GM12873 (cell line): ENCODE measurements at regions not wholly inside any gene's neighbourhood (a gene's known extent, or its start where the extent isn't known, plus 50 kb on each side); places are given as distances from the start of the nearest gene placed in this dataset.

ENCODE experiments used
- TF ChIP-seq, protein P1 (sequence below): IDR thresholded peaks from 2 replicates; pipeline ENCODE4 v1.5.1; 2012; ENCODE audit warnings: low read depth, mild to moderate bottlenecking, moderate library complexity, low read length, control low read depth; ENCODE audit not compliant: insufficient read depth; ENCODE audit errors: missing control alignments

DNA sequence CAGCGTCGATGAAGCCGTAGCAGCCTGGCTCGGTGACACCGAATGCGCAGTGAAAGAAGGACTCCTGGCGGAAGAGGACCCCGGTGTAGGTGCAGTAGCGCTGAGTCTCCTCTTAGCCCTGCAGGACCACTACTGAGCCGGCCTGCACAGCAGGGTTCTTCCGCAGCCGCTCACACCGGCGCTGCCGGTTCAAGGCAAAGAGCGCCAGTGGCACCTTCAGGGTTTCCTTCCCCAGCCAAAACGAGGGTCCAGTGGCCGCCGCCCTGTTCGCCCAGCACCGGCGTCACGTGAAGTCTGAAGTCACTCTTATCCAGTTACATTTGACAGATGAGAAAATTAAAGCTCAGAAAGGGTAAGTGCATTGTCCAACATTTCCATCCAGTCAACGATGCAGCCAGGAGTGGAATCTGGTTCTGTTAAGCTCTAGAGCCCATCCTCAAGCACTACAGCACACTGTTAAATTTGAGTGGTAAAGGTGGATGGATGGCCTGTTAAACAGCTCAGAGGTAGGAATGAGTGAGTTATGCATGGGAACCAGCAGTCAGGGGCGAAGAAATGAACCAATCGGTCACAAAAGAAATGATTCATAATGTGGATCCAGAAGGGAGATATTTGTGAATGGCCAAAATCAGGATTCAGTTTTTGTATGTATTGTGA lies 50.2 kb upstream of the SMIM36 start:
- TF ChIP-seq, protein P1, sequence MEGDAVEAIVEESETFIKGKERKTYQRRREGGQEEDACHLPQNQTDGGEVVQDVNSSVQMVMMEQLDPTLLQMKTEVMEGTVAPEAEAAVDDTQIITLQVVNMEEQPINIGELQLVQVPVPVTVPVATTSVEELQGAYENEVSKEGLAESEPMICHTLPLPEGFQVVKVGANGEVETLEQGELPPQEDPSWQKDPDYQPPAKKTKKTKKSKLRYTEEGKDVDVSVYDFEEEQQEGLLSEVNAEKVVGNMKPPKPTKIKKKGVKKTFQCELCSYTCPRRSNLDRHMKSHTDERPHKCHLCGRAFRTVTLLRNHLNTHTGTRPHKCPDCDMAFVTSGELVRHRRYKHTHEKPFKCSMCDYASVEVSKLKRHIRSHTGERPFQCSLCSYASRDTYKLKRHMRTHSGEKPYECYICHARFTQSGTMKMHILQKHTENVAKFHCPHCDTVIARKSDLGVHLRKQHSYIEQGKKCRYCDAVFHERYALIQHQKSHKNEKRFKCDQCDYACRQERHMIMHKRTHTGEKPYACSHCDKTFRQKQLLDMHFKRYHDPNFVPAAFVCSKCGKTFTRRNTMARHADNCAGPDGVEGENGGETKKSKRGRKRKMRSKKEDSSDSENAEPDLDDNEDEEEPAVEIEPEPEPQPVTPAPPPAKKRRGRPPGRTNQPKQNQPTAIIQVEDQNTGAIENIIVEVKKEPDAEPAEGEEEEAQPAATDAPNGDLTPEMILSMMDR = no peak
